Gastroesophageal sphincter (tissue), 3 donors: ENCODE measurements at regions not wholly inside any gene's neighbourhood (a gene's known extent, or its start where the extent isn't known, plus 50 kb on each side); places are given as distances from the start of the nearest gene placed in this dataset.

Source experiments
- POLR2A ChIP-seq, 2 donors: fragments of 450-650 bp; IDR thresholded peaks; one replicate each; pipeline ENCODE4 v1.6.1; 2017; ENCODE audit warnings: antibody characterized with exemption in 2 of 2, mild to moderate bottlenecking in 2 of 2, moderate library complexity in 1 of 2
- POLR2AphosphoS5 ChIP-seq: sonication (generic); formaldehyde crosslinking; IDR thresholded peaks from one replicate; pipeline ENCODE4 v1.6.1; 2017; ENCODE audit warnings: antibody characterized with exemption
- TF ChIP-seq, protein P1 (sequence below), 4 experiments: fragments of 200-600 bp in 2 of 4; fragments of 450-650 bp in 2 of 4; sonication (generic) in 1 of 4; IDR thresholded peaks; one replicate each; pipeline ENCODE4 v1.5.1; 2017 to 2019; ENCODE audit warnings: antibody characterized with exemption in 4 of 4, mild to moderate bottlenecking in 2 of 4, moderate library complexity in 2 of 4

DNA sequence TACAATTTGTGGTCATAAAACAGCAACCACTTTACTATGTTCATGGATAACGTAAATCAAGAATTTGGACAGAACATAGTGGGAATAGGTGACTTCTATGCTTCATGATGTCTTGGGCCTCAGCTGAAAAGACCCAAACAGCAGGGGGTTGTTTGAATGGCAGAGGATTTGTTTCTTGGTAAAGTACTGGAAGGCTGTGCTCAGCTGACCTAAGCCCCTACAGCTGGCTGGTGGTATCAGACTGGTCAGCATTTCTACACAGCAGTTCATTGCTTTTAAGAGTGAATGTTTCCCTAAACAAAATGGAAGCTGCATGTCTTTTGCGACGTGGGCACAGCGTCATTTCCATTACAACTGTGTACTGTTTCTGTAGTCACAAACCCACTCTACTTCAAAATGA, 148.5 kb upstream of the DEFB112 start:
- TF ChIP-seq POLR2AphosphoS5 (no peak), POLR2A (IDR thresholded peaks at IDR 0.05) (no peak)
- TF ChIP-seq, protein P1, sequence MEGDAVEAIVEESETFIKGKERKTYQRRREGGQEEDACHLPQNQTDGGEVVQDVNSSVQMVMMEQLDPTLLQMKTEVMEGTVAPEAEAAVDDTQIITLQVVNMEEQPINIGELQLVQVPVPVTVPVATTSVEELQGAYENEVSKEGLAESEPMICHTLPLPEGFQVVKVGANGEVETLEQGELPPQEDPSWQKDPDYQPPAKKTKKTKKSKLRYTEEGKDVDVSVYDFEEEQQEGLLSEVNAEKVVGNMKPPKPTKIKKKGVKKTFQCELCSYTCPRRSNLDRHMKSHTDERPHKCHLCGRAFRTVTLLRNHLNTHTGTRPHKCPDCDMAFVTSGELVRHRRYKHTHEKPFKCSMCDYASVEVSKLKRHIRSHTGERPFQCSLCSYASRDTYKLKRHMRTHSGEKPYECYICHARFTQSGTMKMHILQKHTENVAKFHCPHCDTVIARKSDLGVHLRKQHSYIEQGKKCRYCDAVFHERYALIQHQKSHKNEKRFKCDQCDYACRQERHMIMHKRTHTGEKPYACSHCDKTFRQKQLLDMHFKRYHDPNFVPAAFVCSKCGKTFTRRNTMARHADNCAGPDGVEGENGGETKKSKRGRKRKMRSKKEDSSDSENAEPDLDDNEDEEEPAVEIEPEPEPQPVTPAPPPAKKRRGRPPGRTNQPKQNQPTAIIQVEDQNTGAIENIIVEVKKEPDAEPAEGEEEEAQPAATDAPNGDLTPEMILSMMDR (IDR thresholded peaks at IDR 0.05): no peak
